H9 (cell line): ENCODE measurements at regions not wholly inside any gene's neighbourhood (a gene's known extent, or its start where the extent isn't known, plus 50 kb on each side); places are given as distances from the start of the nearest gene placed in this dataset.

ENCODE experiments used
- DNase-seq: peaks from one replicate; pipeline ENCODE4 v3.0.0-alpha.2; 2017
- H2AFZ ChIP-seq: one replicate; pipeline ENCODE4 v1.6.1; 2013; ENCODE audit warnings: mild to moderate bottlenecking, low read length, control low read depth, moderate library complexity
- H2AK5ac ChIP-seq: 2 replicates; pipeline ENCODE4 v1.6.1; 2013; ENCODE audit warnings: low read length, control low read depth, mixed read lengths; ENCODE audit not compliant: insufficient read length
- H2BK120ac ChIP-seq: one replicate; pipeline ENCODE4 v1.6.1; 2013; ENCODE audit warnings: low read depth, mild to moderate bottlenecking, low read length, control low read depth, inconsistent platforms; ENCODE audit not compliant: poor library complexity, severe bottlenecking
- H2BK12ac ChIP-seq: 2 replicates; pipeline ENCODE4 v1.6.1; 2013; ENCODE audit warnings: low read length, control low read depth, mixed read lengths, low read depth; ENCODE audit not compliant: insufficient read length
- H2BK15ac ChIP-seq: 2 replicates; pipeline ENCODE4 v1.6.1; 2013; ENCODE audit warnings: low read depth, low read length, control low read depth
- H2BK20ac ChIP-seq: one replicate; pipeline ENCODE4 v1.6.1; 2013; ENCODE audit warnings: low read depth, mild to moderate bottlenecking, low read length, control low read depth, inconsistent platforms; ENCODE audit not compliant: poor library complexity, severe bottlenecking
- H2BK5ac ChIP-seq: 2 replicates; pipeline ENCODE4 v1.6.1; 2013; ENCODE audit warnings: low read length, control low read depth, mixed read lengths; ENCODE audit not compliant: insufficient read length
- H3K14ac ChIP-seq: 2 replicates; pipeline ENCODE4 v1.6.1; 2013; ENCODE audit warnings: low read length, control low read depth; ENCODE audit not compliant: insufficient read depth
- H3K18ac ChIP-seq: 2 replicates; pipeline ENCODE4 v1.6.1; 2013; ENCODE audit warnings: low read depth, mild to moderate bottlenecking, mixed read lengths, low read length, control low read depth; ENCODE audit not compliant: insufficient read length
- H3K23ac ChIP-seq: 2 replicates; pipeline ENCODE4 v1.6.1; 2013; ENCODE audit warnings: low read length, control low read depth, mixed read lengths, low read depth; ENCODE audit not compliant: insufficient read length
- H3K23me2 ChIP-seq: 2 replicates; pipeline ENCODE4 v1.6.1; 2013; ENCODE audit warnings: low read depth, mild to moderate bottlenecking, mixed read lengths, low read length, control low read depth; ENCODE audit not compliant: insufficient read length, poor library complexity, severe bottlenecking
- H3K27ac ChIP-seq: 2 replicates; pipeline ENCODE4 v1.5.1; 2013; ENCODE audit warnings: low read length, control low read depth, mixed read lengths, low read depth; ENCODE audit not compliant: insufficient read length
- H3K27me3 ChIP-seq: 2 replicates; pipeline ENCODE4 v1.6.1; 2013; ENCODE audit warnings: low read length, control low read depth, inconsistent platforms; ENCODE audit not compliant: insufficient read depth
- H3K4ac ChIP-seq: 2 replicates; pipeline ENCODE4 v1.6.1; 2013; ENCODE audit warnings: low read depth, mild to moderate bottlenecking, control low read depth, inconsistent platforms, low read length, moderate library complexity
- H3K4me1 ChIP-seq: 2 replicates; pipeline ENCODE4 v1.6.1; 2013; ENCODE audit warnings: low read length, control low read depth, inconsistent platforms; ENCODE audit not compliant: insufficient read depth
- H3K4me2 ChIP-seq: 2 replicates; pipeline ENCODE4 v1.6.1; 2013; ENCODE audit warnings: low read length, control low read depth, mixed read lengths; ENCODE audit not compliant: insufficient read length, insufficient read depth
- H3K56ac ChIP-seq: 2 replicates; pipeline ENCODE4 v1.6.1; 2013; ENCODE audit warnings: low read depth, mild to moderate bottlenecking, mixed read lengths, low read length, control low read depth; ENCODE audit not compliant: insufficient read length
- H3K79me1 ChIP-seq: 2 replicates; pipeline ENCODE4 v1.6.1; 2013; ENCODE audit warnings: low read depth, mild to moderate bottlenecking, moderate library complexity, low read length, control low read depth, inconsistent platforms; ENCODE audit not compliant: insufficient read depth, poor library complexity, severe bottlenecking
- H3K79me2 ChIP-seq: 2 replicates; pipeline ENCODE4 v1.6.1; 2013; ENCODE audit warnings: low read length, control low read depth, inconsistent platforms; ENCODE audit not compliant: insufficient read depth
- H3K9ac ChIP-seq: 2 replicates; pipeline ENCODE4 v1.6.1; 2013; ENCODE audit warnings: low read length, control low read depth, mixed read lengths; ENCODE audit not compliant: insufficient read length; ENCODE audit errors: extremely low read depth
- H3K9me3 ChIP-seq: one replicate; pipeline ENCODE4 v1.6.1; 2013; ENCODE audit warnings: low read depth, low read length, inconsistent platforms; ENCODE audit not compliant: control insufficient read depth
- H3T11ph ChIP-seq: one replicate; pipeline ENCODE4 v1.6.1; 2013; ENCODE audit warnings: mild to moderate bottlenecking, low read length, control low read depth, inconsistent platforms
- H4K20me1 ChIP-seq: one replicate; pipeline ENCODE4 v1.6.1; 2013; ENCODE audit not compliant: control insufficient read depth, insufficient read length, insufficient read depth
- H4K5ac ChIP-seq: 2 replicates; pipeline ENCODE4 v1.6.1; 2013; ENCODE audit warnings: low read depth, mild to moderate bottlenecking, mixed read lengths, low read length, control low read depth; ENCODE audit not compliant: insufficient read length
- H4K8ac ChIP-seq: replicated peaks from 2 replicates; pipeline ENCODE4 v1.6.1; 2013; ENCODE audit warnings: low read length, control low read depth, mixed read lengths, low read depth; ENCODE audit not compliant: insufficient read length
- H4K91ac ChIP-seq: 2 replicates; pipeline ENCODE4 v1.6.1; 2013; ENCODE audit warnings: low read depth, mild to moderate bottlenecking, moderate library complexity, mixed read lengths, low read length, control low read depth; ENCODE audit not compliant: insufficient read length
- H3K27ac Mint-ChIP-seq, 3 experiments: 2 replicates in 2 of 3; 3 replicates in 1 of 3; pipeline ENCODE4 v1.8.0; 2020 to 2021; ENCODE audit warnings: mixed read lengths in 3 of 3, mild to moderate bottlenecking in 1 of 3, moderate library complexity in 1 of 3
- H3K27me3 Mint-ChIP-seq: 2 replicates; pipeline ENCODE4 v1.8.0; 2021; ENCODE audit warnings: low read depth, mild to moderate bottlenecking, moderate library complexity, mixed read lengths
- H3K36me3 Mint-ChIP-seq, 3 experiments: 2 replicates in 2 of 3; 3 replicates in 1 of 3; pipeline ENCODE4 v1.8.0; 2020 to 2021; ENCODE audit warnings: low read depth in 3 of 3, mixed read lengths in 3 of 3; ENCODE audit not compliant: insufficient read depth in 1 of 3
- H3K4me1 Mint-ChIP-seq, 2 experiments: 2 replicates each; pipeline ENCODE4 v1.8.0; 2020; ENCODE audit warnings: mixed read lengths in 2 of 2
- H3K4me3 Mint-ChIP-seq, 2 experiments: 2 replicates in 1 of 2; 3 replicates in 1 of 2; pipeline ENCODE4 v1.8.0; 2020 to 2021; ENCODE audit warnings: mild to moderate bottlenecking in 2 of 2, mixed read lengths in 2 of 2, moderate library complexity in 1 of 2
- H3K9me3 Mint-ChIP-seq, 2 experiments: 2 replicates in 1 of 2; 3 replicates in 1 of 2; pipeline ENCODE4 v1.8.0; 2020; ENCODE audit warnings: mild to moderate bottlenecking in 2 of 2, mixed read lengths in 2 of 2, moderate library complexity in 1 of 2
- CTCF ChIP-seq: fragments of 200-600 bp; sonication (generic); conservative IDR thresholded peaks from 3 replicates; pipeline ENCODE4 v1.8.0; 2021; ENCODE audit warnings: antibody characterized with exemption, mild to moderate bottlenecking
- WGBS: extraction: QIAGEN DNeasy Blood & Tissue Kit; methylation state at CpG from one replicate; pipeline ENCODE4 v1.1.7; 2013; ENCODE audit warnings: missing lambda C conversion rate, low lambda C conversion rate, mixed read lengths; ENCODE audit not compliant: insufficient read length; ENCODE audit errors: extremely low coverage; 5-methylcytosine and 5-hydroxymethylcytosine counted together

GRCh38 chr6:40937491-40937890 lies 101.5 kb downstream of the UNC5CL start:
- Histone ChIP-seq H3K56ac (no peak overlapping the region), H2BK12ac (no peak overlapping the region), H2AFZ (no peak overlapping the region), H2BK120ac (no peak overlapping the region), H2AK5ac (no peak overlapping the region), H3K4ac (no peak overlapping the region), H3K23ac (no peak overlapping the region), H4K20me1 (no peaks in the 10 kb centered on the region), H3T11ph (no peak overlapping the region), H3K4me2 (no peak overlapping the region), H3K79me1 (no peaks in the 10 kb centered on the region), H4K91ac (no peak overlapping the region), H3K23me2 (no peaks in the 10 kb centered on the region), H3K79me2 (no peaks in the 10 kb centered on the region), H3K4me1 (no peaks in the 10 kb centered on the region), H3K27ac (no peak overlapping the region), H3K14ac (no peak overlapping the region), H3K27me3 (no peaks in the 10 kb centered on the region), H3K9me3 (no peaks in the 10 kb centered on the region), H3K9ac (no peak overlapping the region), H4K8ac (no peak overlapping the region), H3K18ac (no peak overlapping the region), H4K5ac (no peak overlapping the region), H2BK20ac (no peak overlapping the region), H2BK15ac (no peak overlapping the region), H2BK5ac (no peak overlapping the region)
- TF ChIP-seq CTCF, result no peak
- WGBS, result no CpG with 5 or more reads among the region's 2 CpGs
- Mint-ChIP-seq H3K27ac (no peak overlapping the region), H3K27me3 (peaks cover 3% of the 10 kb centered on the region; the same call in 1 of the 2 replicates), H3K9me3 (peaks cover 2 to 8% of the 10 kb centered on the region in 2 experiments; a peak in 3 of 5 replicates), H3K4me3 (no peak overlapping the region), H3K36me3 (peaks cover 0 to 4% (median 0%) of the 10 kb centered on the region in 3 experiments; a peak in 1 of 7 replicates), H3K4me1 (peaks cover 8 to 12% of the 10 kb centered on the region in 2 experiments)
- DNase-seq, result no peak
